ENCODE measurements at regions not wholly inside any gene's neighbourhood (a gene's known extent, or its start where the extent isn't known, plus 50 kb on each side); places are given as distances from the start of the nearest gene placed in this dataset.
"Not testable (repeated sequence)": the region's sequence is repeated elsewhere in the genome, so short reads cannot be mapped to it uniquely, and the experiment has no call there.

DNA sequence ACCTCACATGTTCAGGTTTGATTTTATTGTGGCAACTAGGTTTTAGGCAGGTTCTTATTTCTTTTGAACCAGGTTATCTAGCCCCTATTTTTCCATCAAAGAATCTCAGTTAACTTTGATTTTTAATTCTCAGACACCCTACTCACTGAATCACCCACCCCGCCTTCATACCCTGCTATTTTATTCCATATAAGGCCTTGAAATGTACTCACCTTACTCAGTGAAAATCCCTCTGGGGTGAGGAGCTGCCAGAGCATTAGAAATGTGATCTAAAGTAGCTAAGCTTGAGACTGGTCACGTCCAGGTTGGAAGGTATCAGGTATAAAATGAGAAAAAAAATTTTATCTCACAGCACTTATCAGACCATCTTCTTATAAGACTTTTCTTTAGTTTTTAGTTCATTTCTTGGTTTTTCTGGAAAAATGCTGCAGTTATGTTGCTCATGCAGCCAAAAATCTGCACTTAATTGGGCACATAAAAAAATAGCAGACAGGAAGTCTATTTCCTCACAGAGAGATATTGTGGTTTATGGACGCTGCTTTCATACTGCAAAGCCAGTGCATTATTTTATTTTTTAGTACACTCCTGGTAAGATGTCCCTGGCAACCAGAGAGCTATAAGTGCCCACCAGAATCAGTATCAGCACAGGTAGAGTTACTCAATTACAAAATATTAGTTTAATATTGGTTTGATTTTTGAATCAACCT, 101.5 kb upstream of the CCDC91 start:
- no peak overlapping the region for H3K4me3 ChIP-seq (ENCODE audit: low read depth, low read length)
- peaks cover 36% of the 10 kb centered on the region for H3K4me1 ChIP-seq (ENCODE audit: control insufficient read depth, insufficient read depth, low read length, unreplicated experiment)
- no peaks in the 10 kb centered on the region for H3K79me2 ChIP-seq (ENCODE audit: control insufficient read depth, insufficient read depth, low read length, unreplicated experiment)
- no peak overlapping the region for H2AFZ ChIP-seq (ENCODE audit: low read length, unreplicated experiment)
- no peaks in the 10 kb centered on the region for H3K27me3 ChIP-seq (ENCODE audit: insufficient read depth, low read length)
- peak overlapping the region; percentile 10; the same call in 1 of the 2 replicates for H3K27ac ChIP-seq (ENCODE audit: low read depth, low read length)
- H3K36me3 ChIP-seq (ENCODE audit: insufficient read depth, low read length) = no peaks in the 10 kb centered on the region

DNA sequence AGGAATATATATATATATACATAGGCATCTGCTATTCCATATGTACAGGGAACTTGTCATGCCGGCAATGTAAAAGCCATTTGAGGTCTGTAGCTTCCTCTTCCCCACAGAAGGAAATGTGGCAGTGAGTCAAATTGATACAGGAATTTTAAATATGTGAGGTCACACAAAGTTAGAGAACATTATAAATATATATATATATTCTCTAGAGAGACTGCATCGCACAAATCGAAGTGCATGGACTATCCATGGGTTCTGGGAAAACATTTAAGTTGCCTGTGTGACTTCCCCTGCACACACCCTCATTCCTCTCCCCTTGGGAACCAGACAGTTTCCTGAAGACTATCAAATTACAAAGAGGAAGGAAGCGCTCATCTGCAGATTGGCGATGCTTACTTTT, 100.9 kb upstream of the CCDC91 start:
- no peak overlapping the region for H2AFZ ChIP-seq (ENCODE audit: low read length, unreplicated experiment)
- H3K27me3 ChIP-seq (ENCODE audit: insufficient read depth, low read length) = no peaks in the 10 kb centered on the region
- peak overlapping the region; percentile 35 for H3K4me3 ChIP-seq (ENCODE audit: low read depth, low read length)

DNA sequence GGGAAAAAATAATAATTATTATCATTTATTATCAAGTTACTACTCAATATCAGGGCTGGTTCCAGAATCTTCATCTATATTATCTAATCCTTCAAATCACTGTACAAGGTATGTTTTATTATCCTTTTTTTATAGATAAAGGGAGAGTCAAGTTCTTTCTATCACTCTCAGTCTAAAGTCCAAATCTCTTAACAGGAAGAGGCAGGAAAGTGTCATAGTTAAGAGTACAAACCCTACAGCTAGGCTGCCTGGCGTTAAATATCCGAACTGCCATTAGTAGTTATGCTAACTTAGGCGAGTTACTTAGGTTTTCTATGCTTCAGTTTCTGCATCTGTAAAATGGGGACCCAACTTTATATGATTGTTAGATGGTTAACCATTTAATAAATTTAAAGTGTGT, 99.4 kb upstream of the CCDC91 start:
- H2AFZ ChIP-seq (ENCODE audit: low read length, unreplicated experiment) = no peak overlapping the region
- H3K4me1 ChIP-seq (ENCODE audit: control insufficient read depth, insufficient read depth, low read length, unreplicated experiment) = peaks cover 32% of the 10 kb centered on the region
- no peaks in the 10 kb centered on the region for H3K79me2 ChIP-seq (ENCODE audit: control insufficient read depth, insufficient read depth, low read length, unreplicated experiment)
- no peaks in the 10 kb centered on the region for H3K27me3 ChIP-seq (ENCODE audit: insufficient read depth, low read length)
- H3K36me3 ChIP-seq (ENCODE audit: insufficient read depth, low read length) = no peaks in the 10 kb centered on the region
- H3K27ac ChIP-seq (ENCODE audit: low read depth, low read length) = no peak overlapping the region
- no peak overlapping the region for H3K4me3 ChIP-seq (ENCODE audit: low read depth, low read length)

More for the DNA sequence above, 100.9 kb upstream of the CCDC91 start:
- Histone ChIP-seq H3K4me1 (ENCODE audit: control insufficient read depth, insufficient read depth, low read length, unreplicated experiment) (peaks cover 32% of the 10 kb centered on the region), H3K79me2 (ENCODE audit: control insufficient read depth, insufficient read depth, low read length, unreplicated experiment) (no peaks in the 10 kb centered on the region), H3K27ac (ENCODE audit: low read depth, low read length) (peak overlapping the region; percentile 50), H3K36me3 (ENCODE audit: insufficient read depth, low read length) (no peaks in the 10 kb centered on the region)

DNA sequence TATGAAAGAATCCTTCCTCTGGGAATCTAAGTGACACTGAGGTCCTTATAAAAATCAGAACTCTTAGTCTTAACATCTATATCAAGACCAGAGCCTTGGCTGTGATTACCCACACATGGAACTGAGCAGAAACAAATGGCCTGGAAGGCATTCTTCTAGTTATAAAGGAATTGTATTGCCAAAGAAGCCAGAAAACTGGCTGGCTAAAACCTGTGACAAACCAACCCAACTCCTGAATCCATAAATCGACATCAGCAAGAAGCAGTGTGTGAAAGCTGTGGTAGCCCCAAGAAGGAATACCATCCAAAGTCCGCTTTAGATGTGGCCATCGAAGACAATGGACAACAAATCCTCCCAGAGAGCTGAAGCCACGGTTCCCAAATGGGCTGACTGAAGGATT, 97.9 kb upstream of the CCDC91 start:
- Histone ChIP-seq H2AFZ (ENCODE audit: low read length, unreplicated experiment) (no peak overlapping the region), H3K79me2 (ENCODE audit: control insufficient read depth, insufficient read depth, low read length, unreplicated experiment) (no peaks in the 10 kb centered on the region), H3K27ac (ENCODE audit: low read depth, low read length) (no peak overlapping the region), H3K27me3 (ENCODE audit: insufficient read depth, low read length) (no peaks in the 10 kb centered on the region), H3K36me3 (ENCODE audit: insufficient read depth, low read length) (no peaks in the 10 kb centered on the region), H3K4me1 (ENCODE audit: control insufficient read depth, insufficient read depth, low read length, unreplicated experiment) (peaks cover 33% of the 10 kb centered on the region), H3K4me3 (ENCODE audit: low read depth, low read length) (no peak overlapping the region)

DNA sequence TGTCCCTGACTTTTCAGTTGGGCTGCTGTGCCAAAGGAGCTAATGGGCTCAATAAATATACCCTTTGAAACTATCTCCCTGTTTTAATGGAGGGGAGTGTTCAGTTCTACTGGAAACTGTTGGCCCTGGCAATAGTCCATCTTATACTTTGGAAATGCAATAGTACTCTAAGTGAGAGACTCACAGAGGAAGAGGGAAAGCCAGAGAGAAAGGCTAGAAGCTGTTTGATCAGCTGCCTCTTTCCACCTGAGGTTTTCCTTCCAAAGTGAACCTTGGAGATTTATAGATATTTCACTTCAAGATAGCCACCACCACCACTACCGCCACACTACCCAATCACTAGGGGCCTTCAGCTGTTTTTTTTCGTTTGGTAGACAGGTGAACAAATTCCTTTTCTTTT, 93.6 kb upstream of the CCDC91 start:
- Histone ChIP-seq H3K27ac (ENCODE audit: low read depth, low read length) (no peak overlapping the region), H3K4me1 (ENCODE audit: control insufficient read depth, insufficient read depth, low read length, unreplicated experiment) (peaks cover 10% of the 10 kb centered on the region), H3K4me3 (ENCODE audit: low read depth, low read length) (no peak overlapping the region), H2AFZ (ENCODE audit: low read length, unreplicated experiment) (no peak overlapping the region), H3K36me3 (ENCODE audit: insufficient read depth, low read length) (no peaks in the 10 kb centered on the region), H3K27me3 (ENCODE audit: insufficient read depth, low read length) (no peaks in the 10 kb centered on the region), H3K79me2 (ENCODE audit: control insufficient read depth, insufficient read depth, low read length, unreplicated experiment) (no peaks in the 10 kb centered on the region)

DNA sequence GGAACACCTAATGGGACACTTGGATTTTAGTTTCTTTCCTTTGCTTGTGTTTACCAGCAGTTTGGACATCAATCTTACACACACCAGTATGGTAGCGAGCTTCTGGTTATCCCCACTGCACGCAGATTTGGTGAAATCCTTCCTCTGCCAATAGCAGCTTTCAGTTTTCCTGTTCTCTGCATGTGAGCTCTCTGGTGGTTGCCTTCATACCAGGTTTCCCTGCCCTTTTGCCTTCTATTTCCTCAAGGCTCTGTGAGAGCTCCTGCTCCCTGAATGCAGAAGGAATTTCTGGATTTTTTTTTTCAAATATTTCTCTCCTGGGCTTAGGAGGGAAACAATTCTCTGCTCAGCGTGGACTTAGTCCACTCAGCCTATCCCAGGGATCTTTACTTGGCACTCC, 93.0 kb upstream of the CCDC91 start:
- Histone ChIP-seq H3K79me2 (ENCODE audit: control insufficient read depth, insufficient read depth, low read length, unreplicated experiment) (no peaks in the 10 kb centered on the region), H3K4me1 (ENCODE audit: control insufficient read depth, insufficient read depth, low read length, unreplicated experiment) (peaks cover 10% of the 10 kb centered on the region), H3K27me3 (ENCODE audit: insufficient read depth, low read length) (no peaks in the 10 kb centered on the region), H3K36me3 (ENCODE audit: insufficient read depth, low read length) (no peaks in the 10 kb centered on the region), H3K27ac (ENCODE audit: low read depth, low read length) (no peak overlapping the region), H2AFZ (ENCODE audit: low read length, unreplicated experiment) (peak overlapping the region; percentile 49), H3K4me3 (ENCODE audit: low read depth, low read length) (no peak overlapping the region)

DNA sequence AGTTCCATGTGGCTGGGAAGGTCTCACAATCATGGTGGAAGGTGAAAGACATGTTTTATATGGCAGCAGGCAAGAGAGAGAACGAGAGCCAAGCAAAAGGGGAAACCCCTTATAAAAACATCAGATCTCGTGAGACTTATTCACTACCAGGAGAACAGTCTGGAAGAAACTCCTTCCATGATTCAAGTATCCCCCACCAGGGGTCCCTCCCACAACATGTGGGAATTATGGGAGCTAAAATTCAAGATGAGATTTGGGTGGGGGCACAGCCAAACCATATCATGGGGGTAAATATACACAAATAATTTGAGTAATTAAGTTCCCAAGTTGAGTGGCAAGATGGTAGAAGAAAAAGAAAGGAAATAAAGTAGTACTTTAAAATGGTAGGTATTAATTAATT, 91.0 kb upstream of the CCDC91 start:
- H3K4me3 ChIP-seq (ENCODE audit: low read depth, low read length); H2AFZ ChIP-seq (ENCODE audit: low read length, unreplicated experiment); H3K27ac ChIP-seq (ENCODE audit: low read depth, low read length); H3K79me2 ChIP-seq (ENCODE audit: control insufficient read depth, insufficient read depth, low read length, unreplicated experiment); H3K36me3 ChIP-seq (ENCODE audit: insufficient read depth, low read length); H3K27me3 ChIP-seq (ENCODE audit: insufficient read depth, low read length); H3K4me1 ChIP-seq (ENCODE audit: control insufficient read depth, insufficient read depth, low read length, unreplicated experiment): not testable (repeated sequence)

DNA sequence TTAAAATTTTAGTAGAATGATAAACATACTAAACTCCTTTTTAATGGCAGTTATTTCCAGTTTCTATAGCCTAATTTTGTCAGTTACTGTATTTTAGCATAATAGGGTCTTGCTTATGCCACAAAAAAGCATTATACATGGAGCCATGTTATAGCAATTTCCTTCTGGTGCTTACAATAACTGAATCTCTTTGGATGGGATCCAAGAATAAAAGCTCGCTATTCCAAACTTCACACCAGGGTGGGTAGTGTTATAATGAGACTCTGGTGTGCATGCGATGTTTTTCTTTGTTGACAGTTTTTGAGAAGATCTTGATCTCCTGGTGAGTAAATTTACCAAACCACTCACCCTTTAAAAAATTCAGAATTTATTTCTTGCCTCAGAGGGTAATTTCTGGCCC, 90.4 kb upstream of the CCDC91 start:
- no peaks in the 10 kb centered on the region for H3K27me3 ChIP-seq (ENCODE audit: insufficient read depth, low read length)
- H3K4me1 ChIP-seq (ENCODE audit: control insufficient read depth, insufficient read depth, low read length, unreplicated experiment) = peaks cover 9% of the 10 kb centered on the region
- H2AFZ ChIP-seq (ENCODE audit: low read length, unreplicated experiment) = no peak overlapping the region
- H3K27ac ChIP-seq (ENCODE audit: low read depth, low read length) = no peak overlapping the region
- no peaks in the 10 kb centered on the region for H3K36me3 ChIP-seq (ENCODE audit: insufficient read depth, low read length)
- no peak overlapping the region for H3K4me3 ChIP-seq (ENCODE audit: low read depth, low read length)
- no peaks in the 10 kb centered on the region for H3K79me2 ChIP-seq (ENCODE audit: control insufficient read depth, insufficient read depth, low read length, unreplicated experiment)

DNA sequence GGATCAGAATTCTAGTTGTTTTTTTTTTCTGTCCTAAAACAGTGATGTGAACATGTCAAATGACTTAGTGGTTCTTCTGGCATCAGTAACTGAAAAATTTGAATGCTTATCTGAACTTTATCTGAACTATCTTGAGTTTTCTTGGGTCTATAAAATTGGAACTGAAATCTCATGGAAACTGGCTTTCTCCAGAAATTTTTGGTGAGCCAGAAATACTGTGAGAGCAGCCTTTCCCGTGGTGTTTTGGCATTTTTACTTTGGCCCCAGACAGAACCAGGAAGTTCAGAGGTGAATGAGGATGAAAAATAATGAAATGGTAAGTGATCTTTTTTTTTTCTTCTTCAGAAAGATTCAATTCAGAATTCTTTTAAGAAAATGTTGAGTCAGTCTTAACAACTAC, 89.5 kb upstream of the CCDC91 start:
- H3K27ac ChIP-seq (ENCODE audit: low read depth, low read length) = no peak overlapping the region
- no peaks in the 10 kb centered on the region for H3K36me3 ChIP-seq (ENCODE audit: insufficient read depth, low read length)
- peaks cover 6% of the 10 kb centered on the region for H3K4me1 ChIP-seq (ENCODE audit: control insufficient read depth, insufficient read depth, low read length, unreplicated experiment)
- no peaks in the 10 kb centered on the region for H3K27me3 ChIP-seq (ENCODE audit: insufficient read depth, low read length)
- H2AFZ ChIP-seq (ENCODE audit: low read length, unreplicated experiment) = no peak overlapping the region
- no peak overlapping the region for H3K4me3 ChIP-seq (ENCODE audit: low read depth, low read length)
- H3K79me2 ChIP-seq (ENCODE audit: control insufficient read depth, insufficient read depth, low read length, unreplicated experiment) = no peaks in the 10 kb centered on the region

DNA sequence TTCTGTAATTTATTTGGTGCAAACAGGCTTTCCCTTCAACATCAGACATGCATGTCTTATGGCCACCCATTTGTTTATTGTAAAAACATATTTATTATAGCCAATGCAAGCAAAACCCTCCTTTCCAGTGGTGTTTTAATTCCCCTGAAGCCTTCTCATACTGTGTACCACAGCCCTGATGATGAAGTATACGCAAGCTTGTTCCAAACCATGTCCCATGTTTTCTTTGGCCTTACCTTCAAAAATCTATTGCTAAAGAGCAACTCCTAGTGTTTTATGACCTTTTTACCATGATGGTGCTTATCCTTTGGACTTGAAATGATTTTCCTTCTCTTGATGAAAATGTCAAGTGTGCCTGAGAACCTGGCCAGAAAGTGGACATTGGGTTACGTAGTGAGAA, 85.9 kb upstream of the CCDC91 start:
- H2AFZ ChIP-seq (ENCODE audit: low read length, unreplicated experiment) = no peak overlapping the region
- H3K27ac ChIP-seq (ENCODE audit: low read depth, low read length) = no peak overlapping the region
- H3K4me1 ChIP-seq (ENCODE audit: control insufficient read depth, insufficient read depth, low read length, unreplicated experiment) = no peaks in the 10 kb centered on the region
- H3K4me3 ChIP-seq (ENCODE audit: low read depth, low read length) = no peak overlapping the region
- no peaks in the 10 kb centered on the region for H3K27me3 ChIP-seq (ENCODE audit: insufficient read depth, low read length)
- no peaks in the 10 kb centered on the region for H3K79me2 ChIP-seq (ENCODE audit: control insufficient read depth, insufficient read depth, low read length, unreplicated experiment)
- H3K36me3 ChIP-seq (ENCODE audit: insufficient read depth, low read length) = no peaks in the 10 kb centered on the region

DNA sequence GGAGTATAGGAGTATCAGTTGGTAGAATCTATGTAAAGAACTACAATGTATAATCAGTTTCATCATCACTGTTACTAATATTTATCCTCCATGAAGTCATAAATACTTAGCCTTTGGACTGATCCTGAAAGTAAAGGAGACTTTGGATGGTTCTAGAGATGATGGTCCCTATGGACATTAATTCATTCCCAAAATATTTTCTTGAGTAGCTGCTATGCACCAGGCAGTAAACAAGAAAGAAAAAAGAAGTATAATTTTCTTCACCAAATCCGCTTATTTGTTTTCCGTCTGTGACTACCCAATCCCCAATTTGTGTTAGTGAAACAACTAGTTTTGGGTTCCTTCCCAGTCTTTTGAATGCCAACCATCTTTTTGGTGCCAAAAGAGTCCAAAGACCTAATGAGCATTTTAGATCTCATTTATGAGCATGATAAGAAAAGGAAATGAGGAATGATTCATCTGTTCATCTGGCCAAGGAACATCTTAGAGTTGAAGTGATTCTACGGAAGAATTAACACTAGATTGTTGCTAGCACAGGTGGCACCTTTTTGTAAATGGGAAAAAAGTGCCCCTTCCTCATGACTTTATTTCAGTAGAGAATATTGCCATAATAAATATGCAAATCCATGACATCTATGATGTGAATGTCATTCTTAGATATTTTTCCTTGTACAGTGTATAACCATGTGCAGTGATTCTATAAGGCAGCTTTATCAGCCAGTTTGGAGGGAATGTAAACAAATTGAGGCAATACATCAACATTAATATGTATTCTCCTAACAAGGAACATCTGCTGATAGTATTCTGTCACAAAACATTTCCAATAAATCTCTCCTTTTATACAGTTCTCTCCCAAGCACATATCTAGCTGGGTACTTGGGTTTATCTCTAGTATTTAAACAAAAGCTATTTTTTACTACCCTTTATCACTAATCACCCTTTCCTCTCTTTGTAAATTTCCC, 85.1 kb upstream of the CCDC91 start:
- no peaks in the 10 kb centered on the region for H3K36me3 ChIP-seq (ENCODE audit: insufficient read depth, low read length)
- H3K27ac ChIP-seq (ENCODE audit: low read depth, low read length) = no peak overlapping the region
- H3K79me2 ChIP-seq (ENCODE audit: control insufficient read depth, insufficient read depth, low read length, unreplicated experiment) = no peaks in the 10 kb centered on the region
- no peak overlapping the region for H3K4me3 ChIP-seq (ENCODE audit: low read depth, low read length)
- H3K27me3 ChIP-seq (ENCODE audit: insufficient read depth, low read length) = no peaks in the 10 kb centered on the region
- no peaks in the 10 kb centered on the region for H3K4me1 ChIP-seq (ENCODE audit: control insufficient read depth, insufficient read depth, low read length, unreplicated experiment)
- H2AFZ ChIP-seq (ENCODE audit: low read length, unreplicated experiment) = no peak overlapping the region

All from ACC112 (cell line).